ENCODE measurements at regions not wholly inside any gene's neighbourhood (a gene's known extent, or its start where the extent isn't known, plus 50 kb on each side); places are given as distances from the start of the nearest gene placed in this dataset.

DNA sequence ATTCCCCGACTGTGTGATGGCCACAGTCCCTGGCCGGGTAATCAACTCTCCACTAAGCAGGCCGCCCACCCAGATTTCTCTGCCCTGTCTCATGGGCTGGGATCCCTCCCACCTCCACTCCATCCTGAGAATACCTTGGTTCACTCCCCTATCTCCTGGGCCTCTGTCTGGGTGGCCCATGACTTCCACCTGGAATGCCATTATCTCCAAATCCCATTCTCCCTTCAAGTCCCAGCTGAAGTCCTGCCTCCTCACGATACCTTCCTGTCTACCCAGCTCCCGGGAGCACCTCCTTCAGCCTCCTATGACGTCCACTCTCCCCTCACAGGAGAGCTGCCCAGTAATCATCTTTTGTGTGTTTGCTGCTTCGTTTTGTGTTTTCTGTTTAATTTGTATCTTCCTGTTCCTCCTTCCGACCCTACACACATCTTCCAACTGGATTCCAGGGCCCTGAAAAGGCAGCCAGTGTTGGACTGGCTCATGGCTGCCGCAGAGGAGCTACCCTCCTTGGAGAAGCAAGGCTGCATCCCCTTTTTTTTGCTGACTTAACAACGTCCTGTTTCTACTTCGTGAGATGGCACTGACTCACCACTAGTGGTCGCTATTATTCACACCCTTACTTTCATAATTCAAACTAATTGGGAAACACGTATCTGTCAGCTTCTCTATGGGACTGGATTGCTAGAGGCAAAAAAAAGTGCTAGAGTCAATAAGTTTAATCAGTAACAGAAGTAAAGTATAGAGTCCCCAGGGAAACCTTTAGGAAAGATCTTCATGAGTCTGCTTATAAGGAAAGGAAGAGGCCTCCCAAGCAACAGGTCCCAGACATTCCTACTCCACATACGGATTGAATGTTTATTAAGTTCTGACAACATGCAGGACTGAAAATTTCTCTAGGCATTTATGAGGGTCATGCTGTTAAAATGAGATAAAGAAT is 171.9 kb upstream of the GATA6 start:
- DNase-seq = peak; percentile 94

DNA sequence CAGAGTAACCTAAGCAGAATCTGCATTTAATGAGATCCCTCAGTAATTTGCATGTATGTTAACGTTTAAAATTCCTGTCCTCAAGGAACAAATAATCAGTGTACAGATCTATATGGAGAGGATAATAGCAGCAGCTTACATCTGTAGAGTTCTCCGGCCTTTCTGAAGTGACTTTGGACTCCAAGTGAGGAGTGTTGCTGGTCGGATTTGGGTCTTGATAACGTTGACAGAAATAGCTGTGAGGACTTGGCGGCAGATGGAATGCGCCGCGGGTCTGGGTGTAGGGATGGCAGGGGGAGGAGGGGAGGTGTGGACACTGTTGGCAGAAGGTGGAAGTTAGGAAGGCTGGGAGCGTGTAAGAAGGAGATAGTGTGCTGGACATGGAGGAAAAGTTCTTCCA is 170.9 kb upstream of the GATA6 start:
- DNase-seq = no peak

DNA sequence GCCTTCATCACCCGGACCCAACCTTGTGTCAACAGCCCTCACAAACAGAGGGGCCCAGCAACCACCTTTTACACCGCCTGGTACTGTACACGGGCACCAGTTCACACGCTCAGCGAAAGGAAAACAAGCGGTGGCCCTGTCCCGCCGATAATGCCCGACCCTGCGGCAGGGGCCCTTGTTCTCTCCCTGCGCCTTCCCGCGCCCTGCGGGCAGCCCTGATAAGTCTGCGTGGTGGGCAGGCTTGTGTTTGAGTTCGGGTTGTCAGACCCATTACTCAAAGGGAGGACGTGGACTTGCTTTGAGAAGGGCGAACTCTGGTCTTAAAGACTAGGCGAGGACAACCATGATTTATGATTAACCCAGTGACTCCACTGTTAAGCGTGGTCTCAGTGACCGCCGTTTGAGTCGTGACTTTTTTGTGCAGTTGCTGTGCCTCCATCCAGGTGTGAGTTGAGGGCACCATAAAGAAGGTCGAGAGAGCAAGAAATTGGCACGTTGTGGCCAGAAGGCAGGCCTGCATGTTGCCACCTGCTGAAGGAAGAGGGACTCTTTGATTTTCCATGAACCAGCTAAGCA is 167.4 kb upstream of the GATA6 start:
- DNase-seq = no peak

DNA sequence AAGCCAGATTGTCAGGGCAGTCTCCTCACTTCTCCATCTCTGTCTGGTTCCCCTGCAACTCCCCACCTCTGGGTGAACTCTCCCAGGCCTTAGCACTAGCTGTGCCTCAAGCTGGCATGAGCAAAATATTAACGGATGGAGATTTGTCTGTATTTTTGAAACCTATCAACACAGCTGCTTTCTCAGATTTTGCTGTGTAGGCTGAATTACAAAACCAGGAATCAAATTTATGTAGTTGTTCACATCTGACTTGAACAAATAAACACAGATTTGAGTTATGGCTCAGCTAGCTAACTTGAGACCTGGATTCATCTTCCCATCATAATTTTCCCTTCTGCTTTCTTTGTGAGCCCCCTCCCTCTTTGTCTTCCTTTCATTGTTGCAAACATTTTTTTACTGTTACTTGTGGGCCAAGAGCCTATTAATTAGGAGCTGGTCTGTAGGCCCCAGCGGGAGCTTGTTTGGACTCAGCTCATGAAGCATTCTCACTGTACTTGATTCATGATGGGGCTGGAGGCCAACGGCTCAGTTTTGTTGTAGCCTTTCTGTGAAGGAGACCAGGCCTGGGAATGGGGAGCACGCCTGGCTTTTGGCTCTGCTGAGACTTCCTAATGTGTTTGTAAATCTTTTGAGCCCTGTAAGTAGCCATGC is 164.1 kb upstream of the GATA6 start:
- no peak for DNase-seq

DNA sequence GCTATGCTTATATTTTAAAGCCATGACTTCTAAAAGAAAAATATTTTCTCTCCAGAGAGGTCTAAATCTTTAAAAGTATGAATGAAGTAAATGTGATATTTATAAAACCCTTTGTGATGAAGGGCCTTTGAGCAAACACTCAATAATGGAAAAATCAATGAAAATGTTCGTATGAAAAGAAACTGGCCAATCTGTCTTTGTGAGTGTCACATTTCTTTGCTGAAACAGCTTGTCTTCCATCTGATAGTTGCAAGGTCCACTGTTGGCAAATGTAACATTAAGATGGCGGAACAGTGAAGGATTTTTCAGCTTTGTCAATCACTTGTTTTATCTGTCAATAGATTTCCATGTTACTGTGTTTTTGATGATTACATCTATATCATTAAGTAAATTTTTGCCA is 162.9 kb upstream of the GATA6 start:
- no peak for DNase-seq

DNA sequence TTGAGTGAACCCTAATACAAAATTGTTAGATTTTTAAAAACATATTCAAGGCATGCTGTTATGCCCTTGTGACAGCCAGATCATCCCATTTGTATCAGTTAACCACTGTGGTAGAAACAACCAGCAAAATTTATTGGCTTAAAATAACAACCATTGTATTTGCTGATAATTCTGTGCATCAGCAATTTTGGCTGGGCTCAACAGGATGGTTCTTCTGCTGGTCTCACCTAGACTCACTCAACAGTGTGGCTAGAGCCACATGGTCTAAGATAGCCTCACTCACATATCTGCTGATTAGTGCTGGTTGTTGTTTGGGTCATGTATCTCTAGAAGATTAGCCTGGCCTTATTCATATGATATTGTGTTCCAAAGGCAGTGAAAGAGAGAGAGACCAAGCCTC is 160.1 kb upstream of the GATA6 start:
- DNase-seq = no peak

DNA sequence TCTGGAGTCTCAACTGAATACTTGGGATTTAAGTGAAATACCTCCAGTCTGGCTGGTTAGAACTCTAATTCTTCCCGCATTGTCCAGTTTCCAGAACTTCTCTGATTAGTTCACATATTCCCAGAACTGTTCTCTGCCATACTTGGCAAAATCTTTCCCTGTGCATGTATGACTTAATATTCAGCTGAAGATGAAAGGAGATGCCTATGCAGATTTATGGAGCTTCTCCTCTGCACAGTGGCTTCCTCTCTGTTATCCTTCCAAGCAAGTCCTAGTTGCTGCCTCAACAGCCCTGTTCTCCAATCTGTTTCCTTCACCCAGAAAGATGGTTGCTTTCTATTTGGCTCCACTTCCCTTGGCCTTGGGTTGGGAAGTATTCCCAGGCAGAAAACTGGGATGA is 155.4 kb upstream of the GATA6 start:
- DNase-seq = no peak

DNA sequence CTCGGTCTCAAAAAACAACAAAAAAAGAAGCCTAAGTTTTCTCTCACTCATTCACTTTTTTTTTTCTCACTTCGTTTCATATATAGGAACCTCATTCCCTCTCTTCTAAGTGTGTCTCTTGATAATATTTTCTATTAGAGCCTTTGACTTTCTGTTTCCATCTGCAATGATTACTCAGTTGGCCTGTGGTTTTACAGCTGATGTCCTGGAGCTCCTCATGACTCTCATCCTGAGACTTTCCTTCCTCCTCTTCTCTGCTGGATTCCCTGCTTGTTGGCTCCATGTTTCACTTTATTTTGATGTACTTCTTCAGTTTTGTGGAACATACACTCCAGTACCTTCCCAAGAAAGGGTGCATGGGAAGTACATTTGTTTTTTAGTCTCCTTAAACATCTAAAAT is 154.2 kb upstream of the GATA6 start:
- peak; percentile 44 for DNase-seq

DNA sequence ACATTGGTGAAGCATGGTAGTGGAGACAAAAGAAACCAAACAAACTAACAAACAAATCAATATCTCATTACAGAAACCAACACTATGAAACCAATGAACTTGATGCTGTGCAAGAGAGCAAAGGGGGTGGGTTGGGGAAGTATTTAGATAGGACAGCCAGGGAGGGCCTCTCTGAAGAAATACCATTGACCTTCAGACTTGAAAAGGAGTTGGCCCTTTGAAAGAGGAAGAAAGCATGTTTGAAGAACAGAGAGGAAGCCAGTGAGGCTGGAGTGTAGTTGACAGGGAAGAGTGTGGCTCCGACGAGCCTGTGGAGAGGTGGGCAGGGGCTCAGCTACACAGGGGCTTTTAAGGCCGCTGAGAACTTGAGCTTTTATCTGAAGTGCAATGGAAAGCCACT is 151.0 kb upstream of the GATA6 start:
- peak; percentile 61 for DNase-seq

DNA sequence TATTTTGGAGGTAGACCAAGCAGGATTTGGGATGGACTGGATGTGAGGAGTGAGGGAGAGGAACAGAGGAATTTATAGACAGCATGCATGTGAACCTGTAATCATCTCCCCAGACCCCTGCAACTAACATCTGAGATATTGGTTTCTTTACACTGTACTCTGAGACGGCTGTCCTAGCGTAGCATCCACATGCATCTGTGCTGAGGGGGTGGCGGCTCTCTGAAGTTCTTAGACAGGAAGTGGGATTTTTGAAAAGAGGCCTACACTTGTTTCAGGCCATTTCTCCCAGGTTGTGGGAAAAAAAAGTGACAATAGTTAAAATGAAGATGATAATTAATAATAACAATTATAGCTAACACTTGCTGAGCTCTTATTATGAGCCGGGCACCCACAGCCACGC is 150.2 kb upstream of the GATA6 start:
- DNase-seq = no peak

DNA sequence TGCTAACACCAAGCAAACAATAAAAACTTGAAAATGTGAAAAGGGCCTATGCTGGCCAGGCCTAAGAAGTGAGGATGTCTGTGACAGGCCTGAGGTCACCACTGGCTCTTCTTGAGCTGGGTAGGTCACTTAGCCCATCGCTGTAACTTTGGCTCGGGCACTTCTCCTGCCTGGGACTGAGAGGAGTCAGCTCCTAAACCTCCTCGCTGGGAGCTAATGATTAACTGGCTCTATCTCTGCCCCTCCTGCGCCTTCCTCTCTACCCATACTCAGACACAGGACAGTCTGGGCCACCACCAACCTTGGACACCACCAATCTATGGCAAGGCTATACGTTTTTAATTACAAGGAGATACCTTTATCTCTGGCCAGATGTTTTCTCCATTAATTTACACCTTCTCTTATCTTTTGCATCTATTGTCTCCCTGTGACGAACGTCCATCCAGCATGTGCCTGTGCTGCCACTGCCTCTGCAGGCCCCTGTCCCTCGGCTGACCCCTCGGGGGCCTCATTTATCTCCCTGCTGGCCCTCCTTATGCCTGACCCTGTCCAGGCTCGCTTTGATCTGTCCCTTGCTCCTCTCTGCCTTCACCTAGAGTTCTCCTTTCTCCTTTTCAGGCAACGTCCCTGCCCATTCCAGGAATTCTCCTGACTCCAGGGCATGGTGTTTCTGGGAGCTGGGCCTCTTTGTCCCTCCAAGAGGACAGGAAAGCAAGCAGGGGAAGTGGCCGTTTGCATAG is 149.1 kb upstream of the GATA6 start:
- DNase-seq = no peak

DNA sequence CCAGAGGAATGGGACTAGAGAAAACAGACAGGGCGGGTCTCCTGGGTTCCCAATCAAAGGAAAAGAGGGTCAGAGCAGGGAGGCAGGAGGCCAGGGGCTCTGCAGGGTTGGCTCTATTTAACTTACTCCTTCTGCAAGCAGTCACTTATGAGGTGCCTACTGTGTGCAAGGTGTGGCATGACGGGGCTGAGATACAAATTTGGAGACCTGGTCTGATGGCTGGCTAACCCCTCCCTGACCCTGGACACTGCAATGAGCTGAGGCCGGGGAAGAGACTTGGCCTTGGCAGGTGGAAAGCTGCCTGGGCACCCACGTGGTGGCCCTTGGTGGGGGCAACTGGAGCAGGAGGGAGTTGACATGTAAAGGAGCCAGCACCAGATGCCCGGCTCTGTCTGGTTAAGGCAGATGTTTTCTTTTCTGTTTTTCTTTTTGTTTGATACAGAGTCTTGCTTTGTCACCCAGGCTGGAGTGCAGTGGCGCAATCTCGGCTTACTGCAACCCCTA is 148.5 kb upstream of the GATA6 start:
- no peak for DNase-seq

DNA sequence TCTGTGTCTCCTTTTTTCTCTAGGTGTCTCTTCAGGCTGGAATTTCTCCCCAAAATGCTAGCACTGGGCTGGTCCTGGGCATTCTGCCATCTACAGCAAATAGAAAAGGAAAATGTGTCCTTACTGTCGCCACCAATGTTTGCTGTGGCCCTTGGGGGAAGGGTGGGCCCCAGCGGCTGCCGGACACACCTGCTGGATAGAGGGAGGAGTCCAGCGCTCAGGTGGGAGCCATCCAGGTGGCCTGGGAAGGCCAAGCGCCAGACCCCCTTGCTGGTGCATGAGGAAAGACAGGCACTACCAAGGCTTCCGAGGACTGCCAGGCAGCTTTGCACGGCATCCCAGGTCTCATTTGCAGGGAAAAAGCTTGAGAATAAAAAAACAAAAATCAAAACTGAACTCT is 147.7 kb upstream of the GATA6 start:
- DNase-seq = no peak

DNA sequence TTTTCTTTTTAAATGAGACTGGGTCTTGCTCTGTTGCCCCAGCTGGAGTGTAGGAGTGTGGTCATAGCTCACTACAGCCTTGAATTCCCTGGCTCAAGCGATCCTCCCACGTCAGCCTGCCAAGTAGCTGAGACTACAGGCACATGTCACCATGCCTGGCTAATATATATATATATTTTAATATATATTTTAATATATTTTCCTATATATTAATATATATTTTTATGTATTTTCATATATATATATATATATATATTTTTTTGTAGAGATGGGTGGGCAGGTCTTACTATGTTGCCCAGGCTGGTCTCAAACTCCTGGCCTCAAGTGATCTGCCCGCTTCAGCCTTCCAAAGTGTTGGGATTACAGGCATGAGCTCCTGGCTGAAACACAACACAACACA is 144.5 kb upstream of the GATA6 start:
- DNase-seq = no peak

DNA sequence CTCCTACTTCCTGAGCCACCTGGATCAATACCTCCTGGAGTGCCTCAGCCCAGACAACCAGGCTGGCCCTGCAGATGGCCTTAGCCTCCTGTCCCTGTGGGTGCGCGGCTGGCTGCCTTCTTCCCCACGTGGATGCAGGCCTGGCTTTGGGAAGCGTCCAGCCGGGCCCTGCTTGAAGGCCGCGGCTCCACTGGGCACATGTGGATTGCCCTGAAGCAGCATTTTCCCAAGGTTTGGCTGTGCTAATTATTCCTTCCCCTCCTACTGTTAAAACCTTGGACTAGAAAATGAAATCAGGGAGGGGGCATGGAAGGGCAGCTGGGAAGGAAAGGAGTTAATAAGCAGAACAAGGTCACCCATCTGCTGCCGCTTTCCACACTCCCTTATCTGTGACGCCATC is 143.0 kb upstream of the GATA6 start:
- no peak for DNase-seq

DNA sequence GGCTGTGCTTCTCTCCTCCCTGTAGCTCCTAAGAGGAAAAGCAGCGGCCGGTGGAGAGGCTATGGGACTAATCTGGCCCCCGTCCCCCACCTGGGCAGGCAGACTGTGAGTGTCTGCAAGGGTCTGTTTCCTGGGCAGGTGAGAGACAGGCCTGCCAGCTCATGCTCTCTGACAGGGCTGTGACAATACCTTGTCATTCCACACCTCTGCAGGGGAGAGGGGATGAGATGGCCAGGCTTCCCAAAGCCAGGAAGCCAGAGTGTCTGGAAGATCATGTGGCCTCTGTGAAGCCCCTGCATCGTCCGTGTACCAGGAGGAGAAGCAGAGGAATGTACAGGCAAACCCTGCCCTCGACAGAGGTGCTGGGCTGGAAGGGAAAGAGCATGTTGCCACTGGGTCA is 142.5 kb upstream of the GATA6 start:
- no peak for DNase-seq

DNA sequence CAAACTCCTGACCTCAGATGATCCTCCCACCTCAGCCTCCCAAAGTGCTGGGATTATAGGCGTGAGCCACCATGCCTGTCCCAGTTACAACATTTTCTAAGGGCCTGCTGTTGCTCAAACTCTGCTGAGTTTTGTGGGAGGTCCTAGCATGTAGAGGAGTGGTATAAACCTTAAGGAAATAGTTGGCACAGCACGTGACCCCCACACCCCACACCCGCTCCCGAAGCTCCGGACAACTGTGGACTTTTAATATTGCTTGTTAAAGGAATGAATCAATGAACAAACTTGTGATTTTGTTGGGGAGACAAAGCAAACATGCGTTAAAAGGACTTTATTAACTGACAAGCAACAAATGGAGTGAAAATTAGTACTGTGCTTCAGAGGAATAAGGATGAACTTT is 137.8 kb upstream of the GATA6 start:
- no peak for DNase-seq

DNA sequence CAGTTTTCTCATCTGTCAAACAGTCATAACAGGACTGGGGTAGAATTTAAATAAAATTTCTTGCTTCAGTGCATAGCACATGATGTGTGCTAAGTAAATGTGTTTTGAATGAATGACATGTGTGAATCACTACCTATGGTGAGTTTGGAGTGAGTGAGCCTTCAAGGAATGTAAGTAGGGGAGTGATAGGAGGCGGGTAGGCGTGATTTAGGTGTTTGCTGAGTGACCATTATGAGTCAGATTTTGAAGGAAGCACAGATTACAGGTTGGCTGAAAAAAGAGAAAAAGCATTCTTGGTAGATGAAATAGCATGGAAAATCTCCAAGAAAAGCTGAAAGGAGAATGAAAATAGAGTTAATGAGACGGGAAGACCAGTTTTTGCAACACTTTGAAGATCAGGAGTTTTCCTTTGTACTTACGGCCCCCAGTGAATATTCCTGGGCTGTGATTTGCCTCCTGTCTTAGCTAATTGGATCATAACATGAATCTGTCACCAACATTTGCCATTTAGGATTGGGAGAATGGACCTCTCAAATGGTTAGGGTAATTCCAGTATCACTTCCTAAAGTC is 136.9 kb upstream of the GATA6 start:
- DNase-seq = no peak

DNA sequence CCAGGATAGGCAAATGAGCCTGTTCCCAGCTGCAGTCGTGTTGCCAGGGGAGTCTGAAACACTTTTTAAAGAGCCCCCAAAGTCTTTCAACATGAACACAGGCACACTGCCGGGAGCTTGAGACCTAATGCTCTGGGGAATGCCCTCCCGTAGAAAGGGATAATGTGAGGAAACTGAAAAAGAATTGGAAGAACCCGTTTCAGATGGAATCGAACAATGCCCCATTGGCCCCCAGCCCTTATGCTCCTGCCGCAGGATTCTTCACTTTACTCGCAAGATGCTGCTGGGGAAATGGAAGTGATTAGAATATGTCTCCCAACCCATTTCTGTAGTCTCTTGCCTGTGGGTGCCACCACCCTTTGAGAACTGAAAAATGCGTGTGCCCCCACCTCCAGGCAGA is 136.3 kb upstream of the GATA6 start:
- DNase-seq = no peak

DNA sequence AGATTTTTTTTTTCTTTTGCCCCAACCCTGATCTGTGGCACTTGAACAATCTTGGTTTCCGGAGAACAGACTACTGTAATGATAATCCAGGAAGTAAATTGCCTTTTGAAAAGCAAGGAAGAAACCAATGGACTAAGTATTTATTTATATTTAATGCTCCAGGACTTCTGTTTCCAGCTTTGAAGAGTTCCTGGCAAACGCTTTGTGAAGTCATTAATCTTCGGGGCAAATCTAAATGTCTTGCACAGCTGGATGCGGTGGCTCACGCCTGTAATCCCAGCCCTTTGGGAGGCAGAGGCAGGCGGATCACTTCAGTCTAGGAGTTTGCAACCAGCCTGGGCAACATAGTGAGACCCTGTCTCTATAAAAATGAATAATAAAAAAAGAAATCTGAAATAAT is 135.1 kb upstream of the GATA6 start:
- no peak for DNase-seq

DNA sequence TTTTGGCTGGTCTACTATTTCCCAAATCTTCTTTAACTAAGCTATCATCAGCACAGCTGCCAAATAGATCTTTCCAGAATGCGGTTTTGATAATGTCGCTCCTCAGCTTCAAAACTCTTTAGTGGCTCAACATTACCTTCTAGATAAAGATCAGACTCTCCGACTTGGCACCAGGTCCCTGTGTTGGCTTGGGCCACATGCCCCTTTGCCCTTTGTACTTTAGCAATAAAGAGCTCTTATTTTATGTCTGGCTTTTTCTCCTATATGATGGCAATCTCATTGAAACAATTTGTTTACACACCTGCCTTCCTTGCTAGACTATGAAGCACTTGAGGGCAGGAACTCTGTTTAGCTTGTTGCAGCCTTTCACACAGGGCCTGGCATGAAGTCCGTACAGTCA is 128.9 kb upstream of the GATA6 start:
- DNase-seq = no peak

DNA sequence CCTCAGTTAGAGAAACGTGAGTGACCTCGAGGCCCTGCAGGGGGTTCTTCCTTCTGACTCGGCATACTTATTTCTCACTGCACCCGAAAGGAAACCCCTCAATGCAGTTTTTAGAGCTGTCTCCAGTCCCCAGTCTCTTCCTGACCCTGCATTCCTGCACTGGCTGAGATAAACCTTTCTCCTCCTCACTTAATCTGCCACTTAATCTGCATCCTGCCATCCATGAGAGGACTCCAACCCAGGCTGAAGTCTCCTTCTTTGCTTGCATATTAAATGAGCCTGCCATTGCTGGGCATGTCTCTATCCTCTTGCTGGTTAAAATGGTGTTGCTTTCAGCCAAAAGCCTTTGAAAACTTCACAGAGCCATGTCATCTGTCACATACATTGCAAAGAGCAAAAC is 125.6 kb upstream of the GATA6 start:
- DNase-seq = no peak

Measured in OCI-M1 (cell line).